ENCODE measurements at regions not wholly inside any gene's neighbourhood (a gene's known extent, or its start where the extent isn't known, plus 50 kb on each side); places are given as distances from the start of the nearest gene placed in this dataset.

DNA sequence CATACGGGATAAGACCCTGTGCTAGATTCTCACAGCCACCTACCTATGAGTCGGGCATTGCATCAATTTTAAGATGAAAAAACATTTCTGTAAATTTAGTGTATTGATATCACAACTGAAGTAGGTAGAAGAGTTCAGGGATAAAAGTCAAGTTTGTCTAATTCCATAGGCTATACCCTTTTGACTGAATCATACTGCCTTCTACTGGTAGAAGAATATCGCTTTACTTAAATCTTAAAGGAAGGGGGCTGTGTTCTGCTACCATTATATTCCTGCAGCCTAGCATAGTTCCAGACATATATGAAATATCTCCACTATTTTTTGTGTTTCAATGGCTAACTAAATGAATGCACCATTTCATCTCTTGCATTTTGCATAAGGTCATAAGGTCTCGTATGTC, 1128.6 kb downstream of the CDH8 start:
- Mint-ChIP-seq H3K9me3 (ENCODE audit: unreplicated experiment) (no peaks in the 10 kb centered on the region), H3K27me3 (ENCODE audit: unreplicated experiment) (peaks cover 2% of the 10 kb centered on the region), H3K4me3 (ENCODE audit: unreplicated experiment) (no peak overlapping the region), H3K4me1 (ENCODE audit: low read depth, unreplicated experiment) (no peaks in the 10 kb centered on the region), H3K27ac (ENCODE audit: unreplicated experiment) (no peak overlapping the region), H3K36me3 (ENCODE audit: unreplicated experiment) (no peaks in the 10 kb centered on the region)
- TF ChIP-seq CTCF (IDR thresholded peaks at IDR 0.05; ENCODE audit: partially characterized antibody, unreplicated experiment): no peak
- DNase-seq: no peak

DNA sequence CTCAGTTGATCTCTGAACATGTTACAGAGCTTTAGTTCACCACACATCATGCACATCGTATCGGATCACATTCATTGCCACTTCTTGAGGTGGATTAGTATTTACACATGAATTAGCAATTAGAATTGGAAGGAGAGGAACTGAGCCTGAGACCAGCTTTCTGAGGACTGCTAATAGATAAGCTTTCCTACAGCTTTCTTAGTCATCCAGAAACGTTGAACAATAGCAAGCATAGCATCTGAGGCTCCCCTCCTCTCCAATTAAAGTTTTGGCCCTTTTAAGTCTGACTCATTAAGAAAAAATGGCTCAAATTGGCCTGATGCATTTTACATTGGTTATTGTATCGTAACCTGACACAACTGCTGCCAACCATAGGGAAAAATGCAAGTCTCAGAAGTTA, 1130.4 kb downstream of the CDH8 start:
- no peaks in the 10 kb centered on the region for H3K36me3 Mint-ChIP-seq (ENCODE audit: unreplicated experiment)
- no peaks in the 10 kb centered on the region for H3K9me3 Mint-ChIP-seq (ENCODE audit: unreplicated experiment)
- H3K27me3 Mint-ChIP-seq (ENCODE audit: unreplicated experiment): no peaks in the 10 kb centered on the region
- no peak for DNase-seq
- TF ChIP-seq CTCF (IDR thresholded peaks at IDR 0.05; ENCODE audit: partially characterized antibody, unreplicated experiment): no peak
- H3K4me3 Mint-ChIP-seq (ENCODE audit: unreplicated experiment): no peak overlapping the region
- H3K4me1 Mint-ChIP-seq (ENCODE audit: low read depth, unreplicated experiment): no peaks in the 10 kb centered on the region
- H3K27ac Mint-ChIP-seq (ENCODE audit: unreplicated experiment): peak overlapping the region; percentile 26

DNA sequence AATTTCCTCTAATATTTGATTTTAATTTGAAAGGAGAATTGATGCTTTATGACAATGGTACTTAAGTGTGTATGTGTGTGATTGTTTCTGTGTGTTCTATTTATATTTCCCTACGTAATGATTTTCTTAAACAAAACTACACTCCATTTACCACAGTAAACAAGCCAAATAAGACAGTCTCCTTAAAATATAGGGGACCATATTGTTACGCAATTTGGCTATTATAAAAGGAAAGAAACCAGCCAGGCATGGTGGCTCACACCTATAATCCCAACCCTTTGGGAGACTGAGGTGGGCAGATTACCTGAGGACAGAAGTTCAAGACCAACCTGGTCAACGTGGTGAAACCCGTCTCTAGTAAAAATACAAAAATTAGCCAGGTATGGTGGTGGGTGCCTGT, 1134.1 kb downstream of the CDH8 start:
- DNase-seq: no peak
- no peak overlapping the region for H3K4me3 Mint-ChIP-seq (ENCODE audit: unreplicated experiment)
- H3K36me3 Mint-ChIP-seq (ENCODE audit: unreplicated experiment): no peaks in the 10 kb centered on the region
- no peaks in the 10 kb centered on the region for H3K9me3 Mint-ChIP-seq (ENCODE audit: unreplicated experiment)
- H3K4me1 Mint-ChIP-seq (ENCODE audit: low read depth, unreplicated experiment): no peaks in the 10 kb centered on the region
- TF ChIP-seq CTCF (IDR thresholded peaks at IDR 0.05; ENCODE audit: partially characterized antibody, unreplicated experiment): no peak
- no peaks in the 10 kb centered on the region for H3K27me3 Mint-ChIP-seq (ENCODE audit: unreplicated experiment)
- no peak overlapping the region for H3K27ac Mint-ChIP-seq (ENCODE audit: unreplicated experiment)

DNA sequence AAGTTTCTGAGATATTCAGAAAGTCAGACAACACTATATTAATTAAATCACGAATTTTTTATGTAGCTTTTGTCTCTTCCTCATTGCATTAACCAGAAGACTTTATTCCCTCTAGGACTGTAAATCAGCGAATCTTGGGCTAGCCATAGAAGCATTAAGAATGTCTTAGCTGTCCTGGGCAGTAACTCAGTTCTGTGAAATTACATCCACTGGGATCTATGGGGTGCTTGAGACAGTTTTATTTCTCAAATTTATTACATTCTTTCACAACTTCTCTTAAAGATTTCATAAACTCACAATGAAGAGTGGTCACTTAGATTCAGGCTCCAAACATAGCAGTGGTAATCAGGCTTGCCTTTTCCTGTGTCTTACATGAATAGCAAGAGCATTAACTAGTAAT, 1153.4 kb downstream of the CDH8 start:
- no peak for DNase-seq
- H3K4me3 Mint-ChIP-seq (ENCODE audit: unreplicated experiment): no peak overlapping the region
- no peaks in the 10 kb centered on the region for H3K27me3 Mint-ChIP-seq (ENCODE audit: unreplicated experiment)
- TF ChIP-seq CTCF (IDR thresholded peaks at IDR 0.05; ENCODE audit: partially characterized antibody, unreplicated experiment): no peak
- no peak overlapping the region for H3K27ac Mint-ChIP-seq (ENCODE audit: unreplicated experiment)
- H3K9me3 Mint-ChIP-seq (ENCODE audit: unreplicated experiment): no peaks in the 10 kb centered on the region
- H3K4me1 Mint-ChIP-seq (ENCODE audit: low read depth, unreplicated experiment): no peaks in the 10 kb centered on the region
- H3K36me3 Mint-ChIP-seq (ENCODE audit: unreplicated experiment): no peaks in the 10 kb centered on the region

DNA sequence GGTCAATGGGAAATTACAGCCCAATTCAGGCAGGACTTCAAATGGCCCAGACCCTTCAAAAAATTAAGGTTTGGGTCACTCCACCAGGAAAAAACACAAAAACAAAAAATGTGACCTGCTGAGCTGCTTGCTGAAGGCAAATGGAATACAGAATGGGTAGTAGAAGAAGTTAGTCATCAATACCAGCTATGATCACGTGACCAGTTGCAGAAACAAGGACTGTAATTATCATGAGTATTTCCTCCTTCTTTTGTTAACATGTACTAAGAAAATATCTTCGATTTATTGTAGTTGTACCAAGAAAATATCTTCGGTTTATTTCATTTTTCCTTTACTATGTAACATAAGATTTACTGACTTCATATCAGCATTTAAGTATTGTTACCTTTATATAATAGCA, 1183.6 kb downstream of the CDH8 start:
- no peaks in the 10 kb centered on the region for H3K27me3 Mint-ChIP-seq (ENCODE audit: unreplicated experiment)
- H3K36me3 Mint-ChIP-seq (ENCODE audit: unreplicated experiment): no peaks in the 10 kb centered on the region
- no peaks in the 10 kb centered on the region for H3K9me3 Mint-ChIP-seq (ENCODE audit: unreplicated experiment)
- H3K27ac Mint-ChIP-seq (ENCODE audit: unreplicated experiment): no peak overlapping the region
- no peak for TF ChIP-seq CTCF (IDR thresholded peaks at IDR 0.05; ENCODE audit: partially characterized antibody, unreplicated experiment)
- no peak overlapping the region for H3K4me3 Mint-ChIP-seq (ENCODE audit: unreplicated experiment)
- DNase-seq: no peak
- no peaks in the 10 kb centered on the region for H3K4me1 Mint-ChIP-seq (ENCODE audit: low read depth, unreplicated experiment)

All from glutamatergic neuron (in vitro differentiated cells).